HG03103 (cell line): ENCODE measurements at regions not wholly inside any gene's neighbourhood (a gene's known extent, or its start where the extent isn't known, plus 50 kb on each side); places are given as distances from the start of the nearest gene placed in this dataset.

Experiments
- ATAC-seq: cut with Tn5 transposase; IDR thresholded peaks from one replicate; pipeline ENCODE4 v1.9.1; 2021; ENCODE audit warnings: low read depth; ENCODE audit not compliant: unreplicated experiment

DNA sequence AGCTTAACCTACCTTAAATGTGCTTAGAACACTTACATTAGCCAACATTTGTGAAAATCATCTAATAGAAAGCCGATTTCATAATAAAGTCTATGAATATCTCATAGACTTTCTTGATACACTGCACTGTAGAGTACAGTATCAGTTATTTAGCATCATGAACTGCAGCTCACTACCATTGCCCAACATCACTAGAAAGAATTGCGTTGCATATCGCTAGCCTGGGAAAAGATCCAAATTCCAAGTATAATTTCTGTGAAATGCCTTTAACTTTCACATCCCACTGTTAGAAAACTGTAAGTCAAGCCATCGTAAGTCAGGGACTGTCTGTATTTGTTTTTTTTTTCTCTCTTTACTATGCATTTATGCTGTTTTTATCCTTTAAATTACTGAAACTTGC, 918.6 kb upstream of the PABPC4L start:
- ATAC-seq: no peak

DNA sequence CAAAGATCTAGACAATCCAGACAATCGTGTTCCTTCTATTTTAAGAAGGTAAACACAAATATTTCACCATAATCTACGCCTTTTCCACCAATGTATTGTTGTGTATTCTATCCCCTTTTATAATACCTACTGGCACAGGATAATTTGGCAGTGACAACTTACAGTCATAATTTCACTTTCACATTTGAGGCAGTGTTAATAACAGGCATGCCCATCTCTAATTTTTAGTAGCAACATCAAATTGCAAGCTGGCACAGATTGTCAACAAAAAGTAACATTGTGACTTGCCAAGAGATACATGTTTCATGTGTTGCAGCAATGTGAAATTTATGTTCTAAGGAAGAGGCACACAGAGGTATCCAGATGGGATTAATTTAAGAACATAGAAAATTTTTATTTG, 912.5 kb upstream of the PABPC4L start:
- ATAC-seq: no peak

DNA sequence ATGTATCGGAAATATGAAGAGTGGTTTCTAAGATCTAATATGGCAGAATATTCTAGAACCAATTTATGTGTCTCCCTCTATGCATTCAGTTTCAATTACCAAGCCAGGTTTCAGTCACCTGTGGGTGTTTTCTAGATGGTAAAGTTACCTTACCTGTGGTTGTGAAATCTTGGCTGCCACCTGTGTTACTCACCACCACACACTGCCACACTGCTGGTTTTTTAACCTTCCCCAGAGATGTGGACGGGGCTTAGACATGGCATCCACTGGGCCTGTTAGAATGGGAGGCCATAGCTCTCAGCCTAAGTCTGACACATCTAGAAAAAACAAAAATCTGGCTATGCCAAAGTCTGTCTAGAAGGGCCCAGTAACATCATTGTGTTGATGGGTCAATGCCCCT, 896.5 kb upstream of the PABPC4L start:
- no peak for ATAC-seq

DNA sequence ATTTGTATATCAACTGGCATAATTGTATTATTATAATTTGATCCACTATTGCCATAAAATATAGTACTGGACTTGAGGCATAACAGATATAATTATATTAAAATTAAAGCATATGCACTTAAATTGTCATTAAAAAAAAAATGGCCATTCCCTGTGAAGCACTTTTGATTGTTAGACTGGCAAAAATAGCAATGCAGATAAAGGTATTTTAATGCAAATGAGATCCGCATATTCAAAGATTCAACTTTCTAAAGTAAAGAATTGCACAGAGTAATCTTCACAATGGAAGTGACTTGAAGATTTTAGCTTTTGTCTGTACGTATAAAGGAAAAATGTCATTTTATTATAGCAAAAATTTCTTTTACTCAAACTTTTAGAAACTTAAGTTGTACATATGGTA, 871.8 kb upstream of the PABPC4L start:
- no peak for ATAC-seq

DNA sequence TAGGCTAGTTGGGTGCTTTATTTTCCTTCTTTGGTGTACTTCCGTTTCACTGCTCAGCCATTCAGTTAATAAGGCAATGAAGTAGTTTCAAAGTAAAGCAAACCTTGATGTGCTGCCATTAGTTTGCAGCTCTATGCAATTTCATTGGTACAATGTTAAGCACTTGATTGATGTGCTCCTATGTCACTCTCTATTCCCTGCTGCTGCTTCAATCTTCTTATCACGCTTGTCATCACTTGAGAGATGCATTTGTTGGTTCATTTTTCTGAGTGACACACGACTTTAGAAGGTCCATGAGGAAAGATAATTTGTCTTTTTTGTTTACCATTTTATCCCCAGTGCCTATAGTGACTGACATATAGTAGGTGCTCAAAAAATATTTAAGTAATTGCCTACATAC, 871.0 kb upstream of the PABPC4L start:
- ATAC-seq: no peak

DNA sequence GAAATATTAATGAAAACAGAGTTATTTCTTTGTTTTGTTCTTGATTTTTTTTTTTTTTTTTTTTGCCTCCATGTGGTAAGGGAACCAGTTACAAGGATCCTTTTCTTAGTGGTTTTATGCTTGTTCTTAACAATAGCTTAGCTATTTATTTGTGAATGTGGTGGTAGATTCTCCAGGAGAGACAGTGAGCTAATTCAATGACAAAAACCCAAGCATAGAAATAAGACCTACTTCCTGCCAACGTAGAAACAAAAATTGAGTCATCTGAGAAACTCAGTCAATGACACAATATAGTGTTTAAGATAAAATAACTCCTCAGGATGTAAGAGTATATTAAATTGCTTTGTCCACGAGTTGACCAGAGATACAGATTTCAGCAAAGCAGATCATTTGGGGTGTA, 863.8 kb upstream of the PABPC4L start:
- no peak for ATAC-seq

DNA sequence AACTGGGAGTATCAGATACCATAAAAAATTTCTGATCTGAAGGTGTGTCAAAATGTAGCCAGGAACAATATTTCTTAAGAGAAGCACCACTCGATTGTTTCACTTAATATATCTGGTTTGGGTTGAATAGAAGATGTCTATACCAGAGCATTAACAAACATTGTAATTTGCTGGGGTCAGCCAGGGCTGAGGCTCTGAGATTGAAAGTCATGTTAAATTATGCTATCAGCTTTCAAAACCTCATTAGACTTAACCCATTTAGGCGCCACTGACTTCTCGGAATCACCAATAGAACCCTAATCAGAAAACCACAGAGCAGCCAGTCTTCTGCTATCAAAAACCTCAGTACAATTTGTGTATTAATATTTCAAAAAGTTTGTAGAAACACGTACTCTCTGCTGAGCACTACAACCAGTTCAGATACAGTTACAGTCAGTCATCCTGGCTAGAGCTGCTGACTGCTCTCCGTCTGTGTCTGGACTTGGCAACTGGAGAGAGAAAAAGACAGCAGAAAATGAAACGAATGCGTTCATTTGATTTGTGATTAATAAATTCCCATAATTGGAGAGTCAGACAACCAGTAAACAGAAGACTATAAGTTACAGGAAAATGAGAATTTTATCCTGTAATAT, 848.6 kb upstream of the PABPC4L start:
- ATAC-seq: no peak

DNA sequence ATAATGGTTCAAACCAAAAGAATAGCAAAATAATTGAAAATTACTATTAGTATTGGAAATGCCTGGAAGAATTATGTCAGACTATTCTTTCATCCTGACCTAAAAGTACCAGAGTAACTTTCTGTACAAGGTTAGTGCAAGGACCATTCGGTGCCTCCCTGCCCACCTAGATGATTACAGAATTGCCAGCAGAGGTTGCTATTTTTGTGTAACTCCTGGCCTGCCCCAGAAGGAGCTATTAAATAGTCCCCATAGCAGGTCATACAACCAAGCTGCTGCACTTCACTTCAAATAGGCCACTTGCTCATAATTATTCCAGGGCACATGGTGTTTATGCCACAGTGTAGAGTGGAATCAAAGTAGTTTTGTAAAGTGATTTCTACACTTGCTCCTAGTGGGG, 831.1 kb upstream of the PABPC4L start:
- ATAC-seq: no peak

DNA sequence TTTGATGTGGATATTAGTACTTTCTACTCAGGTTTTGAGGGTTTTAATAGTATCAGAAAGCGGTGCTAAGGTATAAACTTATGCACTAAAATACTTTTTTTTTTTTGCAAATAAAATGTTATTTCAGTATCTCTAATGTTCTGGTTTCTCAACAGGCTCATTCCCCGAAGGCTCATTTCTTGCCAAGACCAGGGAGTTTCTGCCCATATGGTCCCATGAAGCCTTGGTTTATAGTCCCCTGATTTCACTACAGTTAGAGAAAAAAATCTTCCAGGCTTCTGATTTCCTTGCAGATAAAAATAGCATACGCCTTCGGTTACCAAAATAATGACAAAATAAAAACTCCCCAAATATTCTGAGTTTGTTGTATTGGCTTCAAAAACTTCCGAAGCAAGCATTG, 814.2 kb upstream of the PABPC4L start:
- no peak for ATAC-seq

DNA sequence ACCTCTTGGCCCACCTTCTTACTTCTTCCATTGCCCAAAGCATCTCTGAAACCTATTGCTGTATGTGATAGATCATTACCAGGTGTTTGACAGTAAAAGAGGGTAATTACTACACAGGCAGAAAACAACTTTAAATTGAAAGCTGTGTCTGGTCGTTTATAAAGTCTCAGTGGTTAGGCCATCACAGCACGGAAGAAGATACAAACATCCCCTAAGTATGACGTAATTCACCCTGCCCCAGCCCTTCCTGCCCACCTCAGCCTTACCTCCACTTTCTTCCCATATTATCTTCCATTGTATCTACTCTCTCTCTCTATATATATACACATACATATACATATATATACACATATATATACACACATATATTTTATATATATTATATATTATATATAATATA, 805.8 kb upstream of the PABPC4L start:
- no peak for ATAC-seq

DNA sequence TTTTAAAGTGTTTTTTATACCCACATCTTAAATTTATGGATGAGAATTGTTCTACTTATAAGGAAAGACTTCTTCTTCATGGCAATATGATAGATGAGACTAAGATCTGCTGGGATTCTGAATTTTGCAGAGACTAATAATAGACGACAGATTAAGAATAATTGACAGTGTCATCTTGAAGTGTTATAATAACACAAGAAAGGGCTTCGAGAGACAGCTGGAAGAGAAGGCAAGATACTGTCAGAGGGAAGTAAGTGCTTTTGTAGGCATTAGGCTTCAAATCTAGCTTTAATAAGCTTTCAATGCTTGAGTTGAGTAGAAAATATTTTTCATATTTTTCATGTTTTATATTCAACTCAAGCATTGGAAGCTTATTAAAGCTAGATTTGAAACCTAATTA, 797.6 kb upstream of the PABPC4L start:
- ATAC-seq: no peak

DNA sequence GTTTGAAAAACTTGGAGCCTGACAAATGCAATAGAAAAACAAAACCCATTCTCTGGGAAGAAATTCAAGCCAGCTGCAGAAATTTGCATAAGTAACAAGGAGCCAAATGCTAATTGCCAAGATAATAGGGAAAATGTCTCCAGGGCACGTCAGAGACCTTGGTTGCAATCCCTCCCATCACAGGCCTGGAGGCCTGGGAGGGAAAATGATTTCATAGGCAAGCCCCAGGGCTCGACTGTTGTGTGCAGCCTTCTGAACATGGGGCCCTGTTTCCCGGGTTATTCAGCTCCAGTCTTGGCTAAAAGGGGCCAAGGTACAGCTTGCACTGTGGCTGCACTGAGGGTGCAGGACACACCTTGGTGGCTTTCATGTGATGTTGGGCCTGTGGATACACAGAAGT, 760.4 kb upstream of the PABPC4L start:
- no peak for ATAC-seq

DNA sequence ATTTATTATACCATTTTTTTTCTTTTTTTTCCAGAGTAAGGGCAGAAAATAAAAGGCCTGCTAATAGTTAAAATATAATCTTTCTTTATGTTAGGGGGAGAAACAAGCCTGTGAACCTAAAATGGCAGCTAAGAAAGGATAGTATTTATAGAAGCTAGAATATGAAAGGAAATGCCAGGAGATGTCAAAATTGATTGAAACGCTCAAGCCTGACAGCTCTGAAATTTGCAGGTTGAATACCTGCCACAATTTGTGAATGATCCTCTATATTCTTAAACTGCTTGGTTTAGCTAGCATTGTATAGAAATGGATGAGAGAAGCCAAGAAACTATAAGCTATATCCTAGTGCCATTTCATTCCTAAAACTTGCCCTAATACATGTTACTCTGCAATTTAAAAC, 757.3 kb upstream of the PABPC4L start:
- no peak for ATAC-seq

DNA sequence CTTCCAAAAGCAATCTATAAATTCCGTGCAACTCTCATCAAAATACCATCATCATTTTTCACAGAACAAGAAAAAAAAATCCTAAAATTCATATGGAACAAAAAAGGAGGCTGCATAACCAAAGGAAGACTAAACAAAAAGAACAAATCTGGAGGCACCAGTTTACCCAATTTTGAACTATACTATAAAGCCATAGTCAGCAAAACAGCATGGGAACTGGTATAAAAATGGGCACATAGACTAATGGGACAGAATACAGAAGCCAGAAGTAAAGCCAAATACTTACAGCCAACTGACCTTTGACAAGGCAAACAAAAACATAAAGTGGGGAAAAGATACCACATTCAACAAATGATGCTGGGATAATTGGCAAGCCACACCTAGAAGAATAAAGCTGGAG, 753.5 kb upstream of the PABPC4L start:
- ATAC-seq: no peak

DNA sequence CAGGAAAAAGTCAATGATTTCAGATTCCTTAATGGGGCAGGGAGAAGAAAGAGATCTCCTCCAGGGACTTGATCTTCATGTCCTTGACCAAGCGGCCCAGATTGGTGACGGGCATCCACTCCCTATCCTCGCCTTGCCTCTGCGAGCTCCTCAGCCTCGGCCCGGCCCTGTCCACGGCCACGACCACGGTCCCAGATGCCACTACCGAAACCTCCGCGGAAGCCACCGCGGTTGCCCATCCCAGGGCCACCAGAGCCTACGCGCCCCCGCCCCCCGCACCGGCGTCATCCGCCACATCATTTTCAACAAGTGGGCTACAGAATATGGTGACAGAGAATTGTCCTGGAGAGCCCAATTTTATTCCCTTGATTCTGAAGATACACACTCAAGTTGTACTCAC, 751.2 kb upstream of the PABPC4L start:
- ATAC-seq: no peak

DNA sequence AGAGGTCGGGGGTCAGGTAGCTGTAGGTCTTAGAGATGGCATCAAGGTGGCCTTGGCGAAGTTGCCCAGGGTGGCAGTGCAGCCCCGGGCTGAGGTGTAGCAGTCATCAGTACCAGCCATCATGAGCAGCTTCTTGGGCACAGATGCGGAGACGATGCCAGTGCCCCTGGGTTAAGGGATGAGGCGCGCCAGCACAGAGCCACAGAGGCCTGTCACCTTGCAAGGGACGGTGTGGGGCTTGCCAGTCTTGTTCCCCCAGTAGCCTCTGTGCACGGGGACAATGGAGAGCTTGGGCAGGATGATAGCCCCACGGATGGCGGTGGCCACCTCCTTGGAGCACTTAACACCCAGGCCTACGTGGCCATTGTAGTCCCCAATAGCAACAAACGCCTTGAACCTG, 750.7 kb upstream of the PABPC4L start:
- no peak for ATAC-seq

DNA sequence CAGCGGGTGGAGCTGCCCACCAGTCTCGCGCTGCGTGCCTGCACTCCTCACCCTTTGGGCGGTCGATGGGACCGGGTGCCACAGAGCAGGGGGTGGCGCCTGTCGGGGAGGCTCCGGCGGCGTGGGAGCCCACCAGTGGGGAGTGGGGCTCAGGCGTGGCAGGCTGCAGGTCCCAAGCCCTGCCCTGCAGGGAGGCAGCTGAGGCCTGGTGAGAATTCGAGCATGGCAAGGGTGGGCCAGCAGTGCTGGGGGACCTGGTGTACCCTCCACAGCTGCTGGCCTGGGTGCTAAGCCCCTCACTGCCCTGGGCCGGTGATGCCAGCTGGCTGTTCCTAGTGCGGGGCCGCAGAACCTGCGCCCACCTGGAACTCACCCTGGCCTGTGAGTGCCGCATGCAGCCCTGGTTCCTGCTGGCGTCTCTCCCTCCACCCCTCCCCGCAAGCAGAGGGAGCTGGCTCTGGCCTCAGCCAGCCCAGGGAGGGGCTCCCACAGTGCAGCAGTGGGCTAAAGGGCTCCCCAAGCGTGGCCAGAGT, 746.6 kb upstream of the PABPC4L start:
- ATAC-seq: no peak

DNA sequence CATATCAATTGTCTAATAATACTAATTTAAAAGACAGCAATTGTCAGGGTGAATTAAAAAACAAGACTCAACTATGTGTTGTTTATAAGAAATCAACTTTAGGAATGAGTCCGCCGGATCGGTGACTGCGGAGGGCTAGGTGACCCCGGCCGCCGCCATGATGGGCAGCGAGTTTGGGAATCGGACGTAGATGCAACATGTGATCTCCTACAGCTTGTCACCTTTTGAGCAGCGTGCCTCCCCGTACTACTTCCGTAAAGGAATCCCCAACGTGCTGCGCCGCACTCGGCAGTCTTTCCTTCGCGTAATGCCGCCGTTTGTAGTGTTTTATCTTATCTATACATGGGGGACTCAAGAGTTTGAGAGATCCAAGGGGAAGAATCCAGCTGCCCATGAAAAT, 742.5 kb upstream of the PABPC4L start:
- no peak for ATAC-seq

DNA sequence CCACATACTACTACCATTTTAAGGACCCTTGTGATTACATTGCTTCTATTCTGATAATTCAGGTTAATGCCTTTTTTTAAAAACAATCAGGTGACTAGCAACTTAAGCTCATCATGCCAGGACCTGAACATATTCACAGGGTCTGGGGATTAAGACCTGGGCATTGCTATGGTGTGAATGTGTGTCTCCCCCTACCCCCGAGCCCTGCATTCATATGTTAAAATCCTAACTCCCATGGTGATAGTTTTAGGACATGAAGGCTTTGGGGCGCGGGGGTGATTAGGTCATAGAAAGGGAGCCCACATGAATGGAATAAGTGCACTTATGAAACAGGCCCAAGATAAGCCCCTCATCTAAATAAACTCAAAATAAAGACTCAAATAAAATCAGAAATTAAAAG, 734.4 kb upstream of the PABPC4L start:
- no peak for ATAC-seq

DNA sequence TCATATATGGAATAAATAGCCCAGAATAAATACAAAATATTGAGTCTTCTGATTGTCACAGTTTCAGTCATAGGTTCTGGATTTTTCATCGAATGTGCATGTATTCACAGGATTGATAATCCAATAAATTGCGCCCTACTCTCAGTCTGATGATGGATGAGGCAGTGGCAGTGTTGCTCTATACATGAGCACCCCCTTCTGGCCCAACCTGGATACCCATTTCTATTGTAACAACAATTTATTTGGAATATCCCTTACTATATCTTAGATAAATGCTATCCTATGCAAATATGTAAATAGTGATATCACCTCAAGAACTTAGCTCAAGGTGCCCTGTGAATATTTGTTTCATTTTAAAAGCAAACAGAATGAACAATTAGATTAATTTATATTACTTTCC, 733.7 kb upstream of the PABPC4L start:
- ATAC-seq: no peak

DNA sequence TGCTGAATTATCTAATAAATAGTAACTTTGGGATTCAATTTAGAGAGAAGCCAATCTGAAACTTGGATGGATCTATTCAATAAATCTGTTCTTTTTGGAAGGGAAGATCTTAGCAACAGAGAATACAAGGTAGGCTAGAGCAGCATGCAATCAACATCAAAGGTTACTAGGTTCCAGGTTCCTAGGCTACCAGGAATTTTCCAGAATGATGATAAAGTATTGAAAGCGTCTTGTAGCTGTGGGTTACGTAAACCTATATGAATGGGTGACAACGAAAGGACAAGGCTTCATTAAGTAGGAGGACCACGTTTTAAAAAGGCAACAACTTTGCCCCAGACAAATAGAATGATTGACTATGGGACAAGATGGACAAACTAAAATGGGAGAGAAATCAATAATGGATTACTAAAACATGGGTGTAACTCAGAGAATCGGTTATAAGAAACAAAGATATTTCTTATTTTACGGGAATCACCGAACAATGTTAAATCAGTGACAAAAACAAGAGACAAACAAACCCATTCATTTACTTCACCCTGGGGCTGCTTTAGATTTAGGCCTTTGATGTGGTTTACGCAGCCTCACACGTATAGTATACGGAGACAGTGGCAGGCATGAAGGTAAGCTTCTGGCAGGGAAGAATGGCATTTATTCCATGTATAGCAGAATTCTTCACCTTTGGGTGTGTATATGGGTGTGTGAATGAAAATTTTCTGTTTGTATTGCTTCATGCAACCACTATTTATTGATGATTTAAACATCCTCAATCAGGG, 732.6 kb upstream of the PABPC4L start:
- no peak for ATAC-seq

DNA sequence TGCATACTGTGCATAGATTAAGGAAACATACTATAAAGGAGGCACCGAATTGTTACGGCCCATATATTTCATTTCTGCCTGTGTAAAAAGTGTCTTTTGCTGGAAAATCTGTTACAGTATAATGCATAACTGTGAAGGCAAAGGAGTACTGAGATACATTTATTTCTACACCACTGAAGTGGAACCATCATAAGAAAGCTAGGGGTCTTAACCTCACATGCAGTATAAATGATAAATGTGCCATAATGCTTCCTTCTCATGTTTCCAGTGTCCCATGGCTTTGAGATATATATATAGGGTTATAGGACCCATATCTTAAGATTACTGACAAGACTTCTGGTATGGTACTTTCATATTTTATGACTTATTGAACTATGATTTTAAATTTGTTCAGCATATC, 713.8 kb upstream of the PABPC4L start:
- ATAC-seq: no peak
